ENCODE measurements at regions not wholly inside any gene's neighbourhood (a gene's known extent, or its start where the extent isn't known, plus 50 kb on each side); places are given as distances from the start of the nearest gene placed in this dataset.
"Not testable (repeated sequence)": the region's sequence is repeated elsewhere in the genome, so short reads cannot be mapped to it uniquely, and the experiment has no call there.

DNA sequence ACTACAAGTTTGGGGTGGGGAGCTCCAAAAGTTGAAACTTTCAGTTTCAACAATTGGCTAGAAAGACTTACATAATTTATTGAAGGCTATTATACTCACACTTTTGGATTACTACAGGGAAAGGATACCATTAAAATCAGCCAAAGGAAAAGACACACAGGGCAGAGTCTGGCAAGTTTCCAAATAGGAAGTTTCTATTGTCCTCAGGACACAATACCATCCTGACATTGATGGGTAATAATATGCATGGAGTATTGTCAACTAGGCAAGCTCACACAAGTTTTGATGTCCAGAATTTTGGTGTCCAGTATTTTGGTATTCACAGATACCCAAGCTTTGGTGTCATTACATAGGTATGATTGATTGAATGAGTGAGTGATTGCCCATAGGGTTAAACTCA is 872.6 kb upstream of the SORCS1 start:
- no peak for DNase-seq

DNA sequence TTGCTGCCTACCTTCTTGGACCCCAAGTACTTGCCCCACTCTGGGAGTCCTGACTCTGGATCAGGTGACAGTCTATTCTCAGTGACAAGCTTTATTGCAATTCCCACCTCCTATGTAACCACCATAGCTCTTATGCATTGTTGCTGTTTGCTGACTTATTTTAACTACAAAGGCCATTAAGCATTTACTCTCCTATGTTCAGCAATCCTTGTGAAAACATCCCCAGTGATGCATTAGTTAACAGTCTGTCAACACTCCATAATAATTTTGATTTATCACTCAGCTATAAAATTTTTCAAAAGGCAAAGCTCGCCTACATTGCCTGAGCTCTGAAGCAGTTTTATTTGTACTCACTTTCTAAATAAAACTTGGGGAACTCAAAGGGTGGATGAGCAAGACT is 871.8 kb upstream of the SORCS1 start:
- no peak for DNase-seq

DNA sequence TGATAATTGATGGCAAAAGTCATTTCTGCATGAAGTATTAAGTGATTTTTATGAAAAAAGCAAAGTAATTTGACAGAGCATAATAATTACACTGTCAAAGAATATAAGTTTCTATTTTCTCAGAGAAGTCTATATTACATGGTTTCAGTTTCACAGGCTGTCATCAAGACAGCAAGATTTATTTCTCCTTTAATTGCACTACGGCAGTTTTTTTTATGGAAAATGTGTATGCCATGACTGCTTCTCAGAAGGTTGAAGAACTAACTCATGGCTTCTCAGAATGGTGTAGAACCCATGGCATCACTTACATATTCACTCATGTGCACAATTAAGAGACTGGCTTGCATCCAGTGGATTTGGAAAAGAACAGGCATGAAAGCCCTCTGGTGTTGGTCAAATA is 870.3 kb upstream of the SORCS1 start:
- DNase-seq: no peak

DNA sequence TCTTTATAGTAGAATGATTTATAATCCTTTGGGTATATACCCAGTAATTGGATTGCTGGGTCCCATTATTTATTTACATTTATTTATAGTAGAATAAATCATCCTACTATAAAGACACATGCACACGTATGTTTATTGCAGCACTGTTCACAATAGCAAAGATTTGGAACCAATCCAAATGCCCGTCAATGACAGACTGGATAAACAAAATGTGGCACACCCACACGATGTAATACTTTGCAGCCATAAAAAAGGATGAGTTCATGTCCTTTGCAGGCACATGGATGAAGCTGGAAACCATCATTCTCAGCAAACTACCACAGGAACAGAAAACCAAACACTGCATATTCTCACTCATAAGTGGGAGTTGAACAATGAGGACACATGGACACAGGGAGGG is 869.0 kb upstream of the SORCS1 start:
- DNase-seq: not testable (repeated sequence)

DNA sequence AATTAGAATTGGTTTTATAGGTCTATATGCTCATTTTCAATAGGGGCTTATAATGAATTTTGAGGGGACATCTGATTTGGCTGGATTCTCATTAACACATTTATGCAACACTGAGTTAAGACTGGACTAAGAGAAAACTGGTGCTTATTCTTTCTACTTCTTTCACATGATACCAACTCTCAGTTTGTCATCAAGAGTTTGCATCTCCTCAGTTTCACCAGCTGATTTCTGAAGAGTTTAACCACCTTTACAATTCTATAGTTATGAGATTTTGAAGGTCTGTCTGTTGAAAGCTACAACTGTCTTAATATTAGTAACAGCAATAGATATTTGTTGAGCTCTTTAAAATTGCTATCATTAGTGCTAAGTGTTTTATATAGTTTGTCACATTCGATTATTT is 867.0 kb upstream of the SORCS1 start:
- no peak for DNase-seq

DNA sequence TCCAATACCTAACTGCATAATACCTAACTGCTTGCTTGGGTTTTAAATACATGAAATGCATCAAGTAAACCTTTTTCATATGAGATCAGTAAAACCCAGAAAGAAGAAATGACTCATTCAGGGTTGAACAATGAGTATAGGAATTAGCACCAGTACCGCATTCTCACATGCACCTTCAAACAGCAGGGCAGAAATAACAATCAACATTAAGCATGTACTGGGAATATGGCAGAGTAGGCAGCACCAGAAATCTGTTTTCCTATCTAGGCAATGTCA is 850.3 kb upstream of the SORCS1 start:
- no peak for DNase-seq

DNA sequence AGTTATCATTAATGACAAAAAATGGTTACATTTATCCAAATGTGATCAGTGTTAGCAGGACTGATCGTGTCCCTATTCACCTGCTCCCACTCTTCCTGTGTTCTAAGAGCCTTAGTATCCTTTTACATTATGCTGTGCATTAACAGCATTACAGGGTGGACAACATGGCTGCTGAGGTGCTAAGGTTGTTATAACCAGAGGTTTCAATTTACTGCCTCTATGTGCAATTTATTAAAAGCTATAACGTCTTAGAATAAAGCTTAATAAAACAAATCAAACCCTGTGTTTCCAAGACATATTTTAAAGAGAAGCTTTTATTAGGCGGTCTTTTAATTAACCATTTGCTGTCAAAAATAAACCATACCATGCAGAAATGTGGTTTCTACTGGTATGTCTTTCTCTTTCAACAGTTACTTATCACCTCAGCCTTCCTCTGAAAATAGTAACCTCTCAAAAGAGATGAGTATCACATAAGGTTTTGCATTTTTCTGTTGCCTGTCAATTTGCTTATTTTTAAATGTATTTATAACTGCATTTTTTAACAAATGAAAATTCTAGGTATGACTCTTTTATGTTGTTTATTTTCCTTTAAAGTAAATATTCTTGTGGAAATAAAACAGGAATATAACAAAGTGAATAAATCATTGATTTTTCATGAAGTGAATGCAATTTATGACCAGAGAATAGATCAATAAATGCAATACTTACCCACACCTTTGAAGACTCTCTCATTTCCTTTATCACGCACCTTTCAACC is 849.8 kb upstream of the SORCS1 start:
- no peak for DNase-seq

DNA sequence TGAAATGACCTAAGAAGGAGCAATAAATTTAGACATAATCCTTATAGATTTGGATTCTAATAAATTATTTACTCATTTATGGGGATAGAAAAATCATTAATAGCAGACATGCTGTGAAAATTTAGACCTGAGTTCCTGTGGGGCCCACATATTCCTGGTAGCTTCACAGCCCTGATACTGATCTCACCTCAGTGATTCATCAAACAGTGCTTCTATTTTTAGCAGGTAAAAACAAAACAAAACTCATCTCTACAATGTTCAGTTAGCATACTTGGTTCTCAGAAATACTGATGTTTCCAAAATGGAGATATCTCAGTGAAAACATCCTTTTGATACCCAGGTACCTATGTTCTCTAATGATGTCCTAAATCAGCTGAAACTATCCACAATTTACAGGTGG is 841.1 kb upstream of the SORCS1 start:
- no peak for DNase-seq

DNA sequence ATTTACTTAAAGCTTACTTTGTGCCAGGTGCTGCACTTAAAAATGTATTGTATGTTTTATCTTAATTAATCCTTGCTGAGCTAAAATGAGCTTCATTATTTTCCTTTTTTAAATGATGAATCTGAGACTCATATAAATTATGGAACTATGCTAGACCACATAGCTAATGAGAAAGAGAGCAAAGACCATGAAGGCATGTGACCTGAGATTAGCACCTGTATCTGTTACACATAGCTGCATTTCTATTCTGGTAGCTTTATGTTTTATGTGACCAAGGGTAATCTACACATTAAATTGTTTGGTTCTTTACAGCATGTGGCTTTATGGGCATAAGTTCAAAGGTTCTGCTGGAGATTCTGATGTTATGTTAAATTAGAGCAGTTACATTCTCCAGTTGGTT is 839.1 kb upstream of the SORCS1 start:
- no peak for DNase-seq

DNA sequence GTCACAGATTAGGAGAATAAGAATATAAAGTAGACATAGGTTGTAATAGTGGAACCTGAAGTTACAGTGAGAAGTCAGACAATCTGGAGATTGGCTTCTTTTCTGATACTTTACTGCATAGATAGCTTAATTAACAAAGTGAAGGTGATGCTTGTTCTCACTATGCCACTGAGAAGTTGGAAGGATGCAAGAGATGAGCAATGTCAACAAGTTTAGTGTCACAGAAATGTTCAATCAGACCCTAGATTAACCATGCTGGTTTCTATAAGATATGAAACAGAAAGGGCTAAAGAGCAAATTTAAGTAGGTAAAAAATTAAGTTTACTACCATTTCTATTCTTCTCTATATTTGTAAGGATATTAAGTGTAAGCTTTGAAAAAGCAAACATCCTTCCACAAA is 838.6 kb upstream of the SORCS1 start:
- DNase-seq: no peak

DNA sequence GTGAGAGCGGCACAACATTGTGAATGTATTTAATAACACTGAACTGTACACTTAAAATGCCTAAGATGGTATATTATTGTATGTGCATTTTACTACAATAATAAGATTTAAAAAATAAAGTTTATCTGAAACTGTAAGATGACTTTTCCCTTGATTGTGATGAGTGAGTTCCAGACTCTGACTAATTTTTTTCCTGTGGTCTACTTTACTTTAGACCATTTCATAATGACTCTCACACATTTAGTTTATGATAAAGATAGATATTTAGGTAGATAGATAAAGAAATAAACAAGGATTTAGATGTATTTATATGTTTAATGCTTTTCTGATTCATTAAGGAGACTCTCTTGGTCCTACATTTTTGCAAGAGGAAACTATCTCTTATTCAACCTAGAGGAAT is 835.9 kb upstream of the SORCS1 start:
- DNase-seq: no peak

DNA sequence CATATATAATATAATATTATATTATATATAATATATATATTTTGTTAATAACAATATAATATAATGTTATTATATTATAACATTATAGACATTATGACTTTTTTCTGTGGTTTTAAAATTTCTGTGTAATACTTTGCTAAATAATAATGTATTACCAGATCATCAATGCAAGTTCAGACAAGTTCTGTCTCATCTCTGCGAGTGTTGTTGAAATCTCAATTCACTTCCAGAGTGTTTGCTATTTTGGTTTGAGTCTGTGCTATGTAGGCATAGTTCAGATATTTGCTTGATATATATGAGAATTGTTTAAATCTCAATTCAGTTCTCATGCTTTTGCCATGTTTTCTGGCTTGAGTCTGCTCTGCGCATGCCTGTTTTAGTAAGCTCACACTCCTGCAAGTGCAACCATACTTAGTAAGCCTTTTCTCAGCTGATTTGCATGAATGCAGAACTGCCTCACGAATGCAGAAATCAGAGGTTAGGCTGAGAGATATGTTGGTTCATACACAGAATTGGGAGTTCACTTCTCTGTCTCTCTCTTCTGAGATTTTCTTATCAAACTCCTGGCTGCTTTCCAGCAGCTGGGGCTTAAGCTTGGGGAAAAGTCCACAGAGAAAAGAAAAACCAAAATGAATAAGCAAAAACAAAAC is 830.2 kb upstream of the SORCS1 start:
- DNase-seq: no peak

DNA sequence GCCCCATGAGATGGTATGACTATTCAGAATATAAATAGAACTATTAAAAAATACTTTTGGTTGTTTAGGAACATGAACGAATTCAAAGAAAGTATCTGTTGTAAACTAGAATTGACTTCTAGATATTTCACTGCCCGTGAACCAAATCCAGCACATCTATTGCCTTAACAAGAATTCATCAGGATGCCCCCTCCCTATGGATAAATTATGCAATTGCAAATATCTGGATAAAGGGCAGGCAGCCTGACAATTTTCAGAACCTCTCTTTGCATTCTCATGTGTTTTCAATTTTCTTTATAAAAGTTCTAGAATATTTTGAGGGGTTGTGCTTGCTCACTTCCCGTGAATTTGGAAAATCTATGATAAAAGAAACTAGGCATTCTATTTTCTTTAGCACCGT is 822.1 kb upstream of the SORCS1 start:
- no peak for DNase-seq

DNA sequence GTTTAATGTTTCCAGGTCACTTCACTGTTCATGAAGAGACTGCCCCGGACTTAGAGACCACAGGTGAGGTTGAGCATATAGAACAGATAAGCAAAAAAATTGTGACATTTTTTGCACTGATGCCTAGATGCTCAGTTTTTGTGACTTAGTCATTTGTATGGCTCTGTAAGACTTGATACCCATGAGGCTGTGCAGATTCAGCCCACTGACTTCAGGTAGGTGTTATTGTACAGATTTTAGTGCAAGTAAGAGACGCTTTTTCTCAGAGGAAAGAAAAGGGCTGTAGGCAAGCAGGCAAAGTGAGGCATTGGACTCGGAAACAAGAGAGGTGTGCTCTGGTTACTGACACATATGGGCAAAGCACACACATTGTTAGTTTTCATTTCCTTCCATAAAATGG is 820.1 kb upstream of the SORCS1 start:
- DNase-seq: no peak

DNA sequence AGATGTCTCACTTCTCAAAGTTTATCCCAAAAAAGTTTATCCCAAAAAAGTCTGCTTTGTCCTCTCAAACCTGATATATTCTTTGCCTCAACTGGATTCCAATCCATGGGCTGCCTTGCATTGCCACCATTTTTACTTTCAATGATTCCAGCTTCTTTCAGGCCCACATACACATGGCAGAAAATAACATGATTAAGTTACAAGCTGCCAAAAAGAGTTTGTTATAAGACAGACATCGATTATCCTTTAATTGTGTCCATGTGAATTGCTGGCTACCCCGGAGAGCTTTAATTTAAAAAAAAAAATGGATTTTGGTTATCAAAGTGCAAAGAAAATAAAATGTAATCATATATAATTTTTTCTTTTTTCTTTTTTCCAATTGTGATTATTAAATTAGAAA is 819.6 kb upstream of the SORCS1 start:
- DNase-seq: no peak

DNA sequence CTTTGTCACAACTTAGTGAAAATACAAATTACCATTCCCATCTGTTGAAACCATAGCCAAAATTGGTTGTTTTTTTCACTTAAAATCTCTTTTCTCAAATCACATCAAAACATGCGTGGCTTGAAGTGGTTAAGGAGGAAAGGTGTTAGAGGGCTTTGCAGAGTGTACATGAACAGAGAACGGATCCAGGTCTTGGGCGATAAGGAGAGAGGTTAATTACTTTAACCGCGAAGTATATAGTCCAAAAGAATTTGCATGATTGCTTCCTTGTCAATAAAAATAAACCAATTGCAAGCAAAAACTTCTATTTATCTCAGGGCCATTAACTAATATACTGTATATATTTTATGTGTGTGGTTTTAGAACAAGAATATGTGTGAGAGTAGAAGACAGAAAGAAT is 813.9 kb upstream of the SORCS1 start:
- DNase-seq: no peak

DNA sequence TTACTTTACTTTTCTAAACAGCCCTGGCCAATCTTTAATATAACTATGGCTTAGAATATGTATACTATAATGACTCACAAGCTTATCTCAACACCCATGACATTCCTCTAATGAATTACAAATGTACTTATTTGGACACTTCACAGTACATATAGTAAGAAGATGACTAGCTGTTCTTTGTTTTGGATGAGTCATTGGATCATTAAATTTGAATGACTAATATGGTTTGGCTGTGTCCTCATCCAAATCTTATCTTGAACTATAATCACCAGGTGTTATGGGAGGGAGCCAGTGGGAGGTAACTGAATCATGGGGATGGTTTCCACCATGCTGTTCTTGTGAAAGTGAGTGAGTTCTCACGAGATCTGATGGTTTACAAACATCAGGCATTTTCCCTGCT is 807.5 kb upstream of the SORCS1 start:
- DNase-seq: no peak

DNA sequence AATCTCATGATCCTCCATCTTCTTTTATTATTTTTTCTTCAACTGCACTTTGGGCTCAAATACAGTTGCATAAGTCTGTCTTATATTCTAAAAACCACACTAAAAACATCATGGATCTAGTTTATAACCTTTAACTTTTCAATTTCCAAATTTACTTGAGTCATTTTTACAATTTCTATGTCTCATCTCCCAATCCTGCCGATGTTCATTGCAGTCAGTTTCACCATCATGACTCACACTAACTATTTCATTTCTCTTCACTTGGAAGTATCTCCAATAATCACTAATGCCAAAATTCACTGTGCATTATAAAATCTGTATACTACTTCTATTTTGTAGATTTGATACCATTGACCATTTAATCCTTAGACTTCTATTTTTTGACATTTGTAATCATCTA is 806.9 kb upstream of the SORCS1 start:
- DNase-seq: no peak

DNA sequence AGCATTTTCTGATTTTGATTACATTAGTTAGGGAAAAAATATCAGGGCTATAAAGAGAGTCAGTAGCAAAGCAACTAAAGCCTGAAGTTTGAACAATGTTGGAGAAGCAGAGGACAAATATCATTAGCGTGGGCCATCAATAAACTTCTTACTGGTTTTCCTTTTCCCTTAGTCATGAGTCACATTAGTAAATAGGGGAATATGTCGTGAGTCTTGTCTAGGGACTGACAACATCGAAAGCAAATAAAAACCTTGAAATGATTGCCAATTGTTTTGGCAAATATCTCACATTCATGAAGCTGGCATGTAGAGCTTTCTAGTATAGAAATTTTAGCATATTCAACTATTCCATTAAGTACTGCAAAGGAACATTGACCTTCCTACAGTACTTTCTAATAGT is 806.0 kb upstream of the SORCS1 start:
- DNase-seq: no peak

DNA sequence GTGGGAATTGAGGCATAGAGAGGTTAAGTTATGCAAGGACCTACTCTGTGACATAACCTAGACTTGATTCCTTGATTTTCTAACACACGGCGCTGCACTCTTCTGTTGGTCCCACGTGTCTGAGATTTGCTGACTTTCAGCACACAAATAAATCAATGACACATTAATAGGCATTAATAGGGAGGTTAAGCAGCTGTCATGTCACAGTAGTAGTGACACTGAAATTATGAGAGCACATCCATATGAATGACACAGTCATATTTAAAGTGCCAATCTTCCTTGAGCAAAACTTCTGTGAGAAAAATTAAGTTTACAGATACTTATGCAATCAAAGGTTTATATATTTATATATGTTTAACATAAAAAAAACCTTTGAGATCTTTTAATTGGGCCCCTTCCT is 805.4 kb upstream of the SORCS1 start:
- no peak for DNase-seq

DNA sequence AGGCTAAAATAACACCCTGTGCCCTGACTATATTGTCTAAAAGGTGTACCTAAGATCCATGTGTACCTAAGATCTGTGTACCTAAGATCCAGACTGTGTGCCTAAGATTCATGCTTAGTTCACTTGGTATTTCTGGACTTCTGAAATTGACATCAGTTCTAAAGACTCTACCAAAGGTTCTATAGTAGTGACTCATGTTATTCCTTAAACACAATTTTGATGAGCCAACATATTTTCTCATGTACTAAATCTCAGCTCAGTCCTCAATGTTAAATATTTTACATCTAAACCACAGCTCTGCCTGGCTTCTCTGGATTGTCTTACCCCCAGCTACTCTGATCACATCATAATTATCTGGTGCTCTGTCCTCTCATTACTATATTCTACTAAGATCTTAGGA is 802.3 kb upstream of the SORCS1 start:
- DNase-seq: no peak

DNA sequence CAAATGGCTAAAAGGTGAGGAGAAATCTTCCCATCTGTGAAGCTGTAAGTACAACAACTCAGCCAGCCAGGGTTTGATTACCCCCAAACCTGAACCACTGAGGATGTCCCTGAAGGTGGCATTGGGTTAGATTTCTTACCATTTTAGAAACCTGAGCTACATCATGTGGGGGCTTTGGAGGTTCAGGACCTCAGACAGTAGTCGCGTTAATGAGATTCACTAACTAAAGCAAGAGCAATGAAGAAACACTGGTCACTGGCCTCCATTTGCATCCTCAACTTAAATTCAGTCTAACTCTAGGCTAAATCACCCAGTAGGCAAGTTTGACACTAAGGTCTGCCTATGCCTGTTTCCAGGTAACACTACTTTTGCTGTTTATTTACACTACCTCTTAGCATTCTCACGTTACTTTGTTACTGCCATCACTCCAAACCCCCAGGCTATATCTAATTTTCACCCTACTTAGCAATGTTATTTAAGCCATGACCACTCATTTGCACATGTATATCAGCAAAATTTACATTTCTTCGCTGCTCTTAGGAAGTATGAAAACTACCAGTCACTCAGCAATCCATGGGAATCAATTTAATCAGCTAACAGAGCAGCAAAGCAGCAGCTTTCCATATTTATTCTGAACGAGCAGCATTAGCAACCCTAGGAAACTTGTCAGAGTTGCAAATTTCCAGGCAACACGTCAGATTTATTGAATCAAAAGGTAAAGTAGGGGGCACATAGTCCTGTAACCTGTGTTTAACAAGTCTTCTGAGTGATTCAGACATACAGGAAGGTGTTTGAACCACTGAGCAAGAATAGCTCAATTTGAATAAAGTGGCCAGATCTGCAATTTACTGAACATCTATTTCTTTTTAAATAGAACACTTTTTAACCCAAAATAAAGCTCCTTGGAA is 788.4 kb upstream of the SORCS1 start:
- DNase-seq: no peak

DNA sequence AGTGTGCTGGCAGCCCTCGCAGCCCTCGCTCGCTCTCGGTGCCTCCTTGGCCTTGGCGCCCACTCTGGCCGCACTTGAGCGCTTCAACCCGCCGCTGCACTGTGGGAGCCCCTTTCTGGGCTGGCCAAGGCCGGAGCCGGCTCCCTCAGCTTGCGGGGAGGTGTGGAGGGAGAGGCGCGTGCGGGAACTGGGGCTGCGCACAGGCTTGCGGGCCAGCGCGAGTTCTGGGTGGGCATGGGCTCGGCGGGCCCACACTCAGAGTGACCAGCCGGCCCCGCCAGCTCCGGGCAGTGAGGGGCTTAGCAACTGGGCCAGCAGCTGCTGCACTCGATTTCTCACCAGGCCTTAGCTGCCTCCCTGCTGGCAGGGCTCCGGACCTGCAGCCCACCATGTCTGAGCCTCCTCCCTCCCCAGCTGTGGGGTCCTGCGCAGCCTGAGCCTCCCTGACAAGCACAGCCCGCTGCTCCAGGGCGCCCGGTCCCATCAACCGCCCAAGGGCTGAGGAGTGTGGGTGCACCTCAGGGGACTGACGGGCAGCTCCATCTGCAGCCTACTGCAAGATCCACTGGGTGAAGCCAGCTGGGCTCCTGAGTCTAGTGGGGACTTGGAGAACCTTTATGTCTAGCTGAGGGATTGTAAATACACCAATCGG is 786.0 kb upstream of the SORCS1 start:
- DNase-seq: not testable (repeated sequence)

DNA sequence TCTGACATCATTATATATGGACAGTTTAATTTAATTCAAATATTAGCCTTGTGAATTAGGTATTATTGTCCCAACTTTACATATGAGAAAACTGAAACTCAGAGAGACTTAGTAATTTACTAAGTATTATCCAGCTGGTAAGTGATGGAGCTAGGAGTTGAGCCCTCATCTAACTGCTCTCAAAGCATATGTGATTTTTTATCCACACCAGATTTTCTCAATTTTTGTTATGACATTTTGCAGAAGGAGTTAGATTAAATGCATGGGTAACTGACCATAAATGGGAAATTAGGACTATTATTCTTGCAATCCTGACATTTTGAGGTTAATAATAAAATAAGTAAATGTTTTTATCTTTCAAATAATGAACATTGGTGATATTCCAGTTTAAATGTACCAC is 778.3 kb upstream of the SORCS1 start:
- DNase-seq: no peak
